ENCODE measurements at regions not wholly inside any gene's neighbourhood (a gene's known extent, or its start where the extent isn't known, plus 50 kb on each side); places are given as distances from the start of the nearest gene placed in this dataset.
A peak's percentile ranks its signal among the peaks of the same experiment; 100 is the strongest.

DNA sequence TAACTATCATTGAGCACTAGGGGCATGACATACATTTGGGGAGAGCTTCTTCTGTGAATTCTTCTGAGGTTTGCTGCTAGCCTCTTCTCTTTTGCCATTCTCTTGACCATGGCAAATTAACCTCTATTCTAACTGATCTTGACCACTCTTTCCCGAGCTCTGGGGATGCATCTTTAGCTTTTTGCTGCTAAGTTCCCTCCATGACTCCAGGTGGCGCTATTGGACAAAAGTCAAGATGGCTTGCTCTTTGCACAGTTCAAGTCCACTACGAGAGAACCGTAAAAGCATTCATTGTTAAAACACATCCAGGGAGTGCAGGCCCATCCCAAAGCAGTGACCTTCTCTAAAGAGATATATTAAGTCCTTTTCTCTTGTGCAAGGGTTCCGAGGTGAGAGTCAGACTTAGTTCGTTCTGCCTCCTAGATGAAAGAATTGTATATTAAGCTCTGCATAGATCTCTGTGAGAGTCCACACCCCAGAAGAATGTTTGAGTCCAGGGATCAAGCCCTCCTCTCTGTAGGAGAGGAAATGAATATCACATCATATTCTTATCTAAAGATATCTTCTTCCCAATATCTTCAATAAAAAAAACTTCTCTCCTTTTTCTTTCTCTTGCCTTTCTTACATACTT lies 1152.9 kb upstream of the CDH6 start:
- Histone ChIP-seq H3K27ac (ENCODE audit: low read depth in 1 of 3, low read length in 2 of 3) (no peak overlapping the region), H3K4me1 (ENCODE audit: control insufficient read depth in 3 of 3, insufficient read depth in 2 of 3, low read depth in 1 of 3, low read length in 2 of 3) (no peaks in the 10 kb centered on the region), H3K36me3 (ENCODE audit: control insufficient read depth in 3 of 3, insufficient read depth in 2 of 3, low read depth in 1 of 3, low read length in 3 of 3) (no peaks in the 10 kb centered on the region), H3K27me3 (ENCODE audit: control insufficient read depth in 3 of 3, insufficient read depth in 3 of 3, low read length in 3 of 3) (no peaks in the 10 kb centered on the region), H3K4me3 (ENCODE audit: low read depth in 1 of 3, low read length in 3 of 3) (no peak overlapping the region), H3K9me3 (ENCODE audit: control insufficient read depth in 2 of 2, insufficient read depth in 1 of 2, low read depth in 1 of 2, low read length in 1 of 2) (no peaks in the 10 kb centered on the region)
- peak; percentile 25 to 67 for DNase-seq
- no peak for FAIRE-seq
- WGBS, 3 donors: 22 to 29% (median 25%) methylated on average over 6 of the region's 6 CpGs

DNA sequence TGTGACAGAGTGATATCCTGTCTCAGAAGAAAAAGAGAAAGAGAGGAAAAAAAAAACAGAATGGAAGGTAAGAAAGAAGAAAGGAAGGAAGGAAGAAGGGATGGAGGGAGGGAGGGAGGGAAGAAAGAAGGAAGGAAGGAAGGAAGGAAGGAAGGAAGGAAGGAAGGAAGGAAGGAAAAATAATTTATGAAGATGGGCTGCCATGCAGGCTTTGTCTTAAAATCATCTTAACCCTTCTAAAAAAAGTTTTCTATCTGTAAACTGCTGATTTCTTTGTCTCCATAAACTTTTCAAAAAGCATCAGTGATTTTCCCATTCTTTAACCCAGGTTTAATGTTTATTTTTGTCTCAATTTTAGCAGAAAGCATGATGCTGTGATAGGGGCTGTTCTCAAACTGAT lies 1154.1 kb upstream of the CDH6 start:
- no peak for FAIRE-seq

DNA sequence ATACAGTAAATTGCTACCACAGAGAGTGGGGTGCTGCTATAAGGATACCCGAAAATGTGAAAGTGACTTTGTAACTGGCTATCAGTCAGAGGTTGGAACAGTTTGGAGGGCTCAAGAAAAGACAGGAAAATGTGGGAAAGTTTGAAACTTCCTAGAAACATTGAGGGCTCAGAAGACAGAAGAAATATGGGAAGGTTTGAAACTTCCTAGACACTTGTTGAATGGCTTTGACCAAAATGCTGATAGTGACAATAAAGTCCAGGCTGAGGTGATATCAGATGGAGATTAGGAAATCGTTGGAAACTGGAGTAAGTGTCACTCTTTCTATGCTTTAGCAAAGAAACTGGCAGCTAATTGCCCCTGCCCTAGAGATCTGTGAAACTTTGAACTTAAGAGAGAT lies 1158.6 kb upstream of the CDH6 start:
- Histone ChIP-seq H3K4me3 (ENCODE audit: low read depth in 1 of 3, low read length in 3 of 3) (no peak overlapping the region), H3K27me3 (ENCODE audit: control insufficient read depth in 3 of 3, insufficient read depth in 3 of 3, low read length in 3 of 3) (no peaks in the 10 kb centered on the region), H3K36me3 (ENCODE audit: control insufficient read depth in 3 of 3, insufficient read depth in 2 of 3, low read depth in 1 of 3, low read length in 3 of 3) (no peaks in the 10 kb centered on the region), H3K4me1 (ENCODE audit: control insufficient read depth in 3 of 3, insufficient read depth in 2 of 3, low read depth in 1 of 3, low read length in 2 of 3) (no peaks in the 10 kb centered on the region), H3K9me3 (ENCODE audit: control insufficient read depth in 2 of 2, insufficient read depth in 1 of 2, low read depth in 1 of 2, low read length in 1 of 2) (peaks cover 0 to 3% of the 10 kb centered on the region in 2 donors), H3K27ac (ENCODE audit: low read depth in 1 of 3, low read length in 2 of 3) (no peak overlapping the region)
- DNase-seq: no peak
- FAIRE-seq: no peak
- 44 to 64% (median 54%) methylated on average over 2 of the region's 2 CpGs for WGBS, 3 donors

More for the DNA sequence above, 1154.1 kb upstream of the CDH6 start:
- no peak overlapping the region for H3K27ac ChIP-seq (ENCODE audit: low read depth in 1 of 3, low read length in 2 of 3)
- H3K4me3 ChIP-seq (ENCODE audit: low read depth in 1 of 3, low read length in 3 of 3): no peak overlapping the region
- peaks cover 0 to 3% of the 10 kb centered on the region in 2 donors for H3K9me3 ChIP-seq (ENCODE audit: control insufficient read depth in 2 of 2, insufficient read depth in 1 of 2, low read depth in 1 of 2, low read length in 1 of 2)
- DNase-seq: no peak
- H3K27me3 ChIP-seq (ENCODE audit: control insufficient read depth in 3 of 3, insufficient read depth in 3 of 3, low read length in 3 of 3): no peaks in the 10 kb centered on the region
- H3K4me1 ChIP-seq (ENCODE audit: control insufficient read depth in 3 of 3, insufficient read depth in 2 of 3, low read depth in 1 of 3, low read length in 2 of 3): no peaks in the 10 kb centered on the region
- no peaks in the 10 kb centered on the region for H3K36me3 ChIP-seq (ENCODE audit: control insufficient read depth in 3 of 3, insufficient read depth in 2 of 3, low read depth in 1 of 3, low read length in 3 of 3)

DNA sequence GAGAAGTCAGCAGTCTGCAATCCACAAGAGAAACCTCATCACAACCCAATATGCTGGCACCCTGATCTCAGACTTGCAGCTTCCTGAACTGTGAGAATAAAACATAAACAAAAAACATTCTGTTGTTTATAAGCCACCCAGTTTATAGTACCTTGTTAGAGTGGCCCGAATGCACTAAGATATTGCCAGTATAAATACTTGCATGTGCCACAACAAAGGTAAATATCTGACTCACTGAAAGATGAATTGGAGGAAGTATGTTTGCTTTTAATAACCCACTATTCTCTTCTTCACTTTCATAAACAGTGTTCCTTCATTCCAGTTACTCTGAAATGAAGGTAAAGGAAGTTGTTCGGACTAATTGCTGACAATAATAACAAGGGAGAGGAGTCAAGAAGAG lies 1163.4 kb upstream of the CDH6 start:
- Histone ChIP-seq H3K27me3 (ENCODE audit: control insufficient read depth in 3 of 3, insufficient read depth in 3 of 3, low read length in 3 of 3) (no peaks in the 10 kb centered on the region), H3K4me3 (ENCODE audit: low read depth in 1 of 3, low read length in 3 of 3) (no peak overlapping the region), H3K36me3 (ENCODE audit: control insufficient read depth in 3 of 3, insufficient read depth in 2 of 3, low read depth in 1 of 3, low read length in 3 of 3) (no peaks in the 10 kb centered on the region), H3K9me3 (ENCODE audit: control insufficient read depth in 2 of 2, insufficient read depth in 1 of 2, low read depth in 1 of 2, low read length in 1 of 2) (no peaks in the 10 kb centered on the region), H3K27ac (ENCODE audit: low read depth in 1 of 3, low read length in 2 of 3) (no peak overlapping the region), H3K4me1 (ENCODE audit: control insufficient read depth in 3 of 3, insufficient read depth in 2 of 3, low read depth in 1 of 3, low read length in 2 of 3) (no peaks in the 10 kb centered on the region)
- 58 to 74% (median 59%) methylated on average over 2 of the region's 2 CpGs for WGBS, 3 donors
- DNase-seq: no peak
- no peak for FAIRE-seq

DNA sequence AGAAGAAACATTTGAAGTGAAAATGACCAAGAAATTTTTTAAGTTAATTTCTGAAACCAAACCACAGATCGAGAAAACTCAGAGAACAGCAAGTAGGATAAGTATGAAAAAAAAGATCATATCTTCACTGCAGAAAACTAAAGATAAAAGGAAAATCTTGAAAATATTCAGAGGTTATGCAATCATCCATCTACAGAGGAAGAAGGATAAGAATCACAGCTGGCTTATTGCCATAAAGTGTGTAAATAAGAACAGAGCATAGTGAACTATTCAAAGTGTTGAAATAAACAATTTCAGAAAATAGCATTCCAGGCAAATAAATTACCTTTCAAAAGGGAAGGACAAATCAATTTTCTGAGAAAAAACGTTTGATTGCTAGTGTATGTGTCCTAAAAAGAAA lies 1191.7 kb upstream of the CDH6 start:
- 45 to 59% (median 53%) methylated on average over 2 of the region's 2 CpGs for whole genome bisulfite sequencing, 3 donors
- Histone ChIP-seq H3K9me3 (ENCODE audit: control insufficient read depth in 2 of 2, insufficient read depth in 1 of 2, low read depth in 1 of 2, low read length in 1 of 2) (no peaks in the 10 kb centered on the region), H3K36me3 (ENCODE audit: control insufficient read depth in 3 of 3, insufficient read depth in 2 of 3, low read depth in 1 of 3, low read length in 3 of 3) (no peaks in the 10 kb centered on the region), H3K27ac (ENCODE audit: low read depth in 1 of 3, low read length in 2 of 3) (no peak overlapping the region), H3K4me1 (ENCODE audit: control insufficient read depth in 3 of 3, insufficient read depth in 2 of 3, low read depth in 1 of 3, low read length in 2 of 3) (no peaks in the 10 kb centered on the region), H3K4me3 (ENCODE audit: low read depth in 1 of 3, low read length in 3 of 3) (no peak overlapping the region), H3K27me3 (ENCODE audit: control insufficient read depth in 3 of 3, insufficient read depth in 3 of 3, low read length in 3 of 3) (no peaks in the 10 kb centered on the region)
- FAIRE-seq (no peak), DNase-seq (no peak)

DNA sequence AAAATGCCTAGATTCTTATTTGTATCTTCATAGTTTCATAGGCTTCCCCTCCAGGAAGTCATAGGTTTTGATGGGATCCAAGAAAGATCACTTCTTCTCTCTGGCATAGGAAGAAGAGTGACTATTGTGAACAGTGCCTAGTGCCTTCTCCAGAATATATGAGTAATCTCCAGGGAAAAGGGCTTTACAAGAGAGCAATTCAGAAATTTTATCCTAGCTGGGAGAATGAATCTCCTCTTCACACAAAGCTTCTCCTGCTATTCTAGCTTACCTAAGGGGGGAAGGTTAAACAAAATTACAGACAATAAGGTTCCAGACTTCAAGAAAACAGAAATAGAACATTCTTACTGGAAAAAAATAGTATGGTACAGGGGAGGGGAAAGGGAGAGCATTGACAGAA lies 1193.3 kb upstream of the CDH6 start:
- no peaks in the 10 kb centered on the region for H3K4me1 ChIP-seq (ENCODE audit: control insufficient read depth in 3 of 3, insufficient read depth in 2 of 3, low read depth in 1 of 3, low read length in 2 of 3)
- H3K4me3 ChIP-seq (ENCODE audit: low read depth in 1 of 3, low read length in 3 of 3): no peak overlapping the region
- FAIRE-seq: no peak
- H3K9me3 ChIP-seq (ENCODE audit: control insufficient read depth in 2 of 2, insufficient read depth in 1 of 2, low read depth in 1 of 2, low read length in 1 of 2): no peaks in the 10 kb centered on the region
- DNase-seq: no peak
- no peaks in the 10 kb centered on the region for H3K27me3 ChIP-seq (ENCODE audit: control insufficient read depth in 3 of 3, insufficient read depth in 3 of 3, low read length in 3 of 3)
- no peak overlapping the region for H3K27ac ChIP-seq (ENCODE audit: low read depth in 1 of 3, low read length in 2 of 3)
- H3K36me3 ChIP-seq (ENCODE audit: control insufficient read depth in 3 of 3, insufficient read depth in 2 of 3, low read depth in 1 of 3, low read length in 3 of 3): no peaks in the 10 kb centered on the region

DNA sequence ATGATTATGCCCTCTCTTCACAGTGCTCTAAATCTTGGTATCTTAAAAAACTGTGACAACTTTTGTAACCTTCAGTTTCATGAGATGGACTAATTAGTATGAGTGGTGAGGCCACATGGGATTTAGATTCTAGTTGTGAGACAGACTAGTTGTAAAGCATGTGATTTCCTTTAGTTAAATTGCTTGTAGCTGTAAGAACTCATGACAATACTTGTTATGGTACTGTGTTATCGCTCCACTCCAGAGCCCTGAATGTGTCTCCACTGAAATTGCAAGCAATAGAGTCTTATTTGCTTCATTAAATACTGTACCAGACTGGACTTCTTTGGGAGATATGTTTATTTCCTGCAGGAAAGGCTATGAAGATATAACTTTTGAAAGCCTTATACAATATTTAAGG lies 1198.3 kb upstream of the CDH6 start:
- no peak for DNase-seq
- Histone ChIP-seq H3K4me1 (ENCODE audit: control insufficient read depth in 3 of 3, insufficient read depth in 2 of 3, low read depth in 1 of 3, low read length in 2 of 3) (no peaks in the 10 kb centered on the region), H3K9me3 (ENCODE audit: control insufficient read depth in 2 of 2, insufficient read depth in 1 of 2, low read depth in 1 of 2, low read length in 1 of 2) (no peaks in the 10 kb centered on the region), H3K27me3 (ENCODE audit: control insufficient read depth in 3 of 3, insufficient read depth in 3 of 3, low read length in 3 of 3) (no peaks in the 10 kb centered on the region), H3K27ac (ENCODE audit: low read depth in 1 of 3, low read length in 2 of 3) (no peak overlapping the region), H3K4me3 (ENCODE audit: low read depth in 1 of 3, low read length in 3 of 3) (no peak overlapping the region), H3K36me3 (ENCODE audit: control insufficient read depth in 3 of 3, insufficient read depth in 2 of 3, low read depth in 1 of 3, low read length in 3 of 3) (no peaks in the 10 kb centered on the region)
- FAIRE-seq: no peak
- 71 to 93% (median 87%) methylated on average over 1 of the region's 1 CpG for WGBS, 3 donors

DNA sequence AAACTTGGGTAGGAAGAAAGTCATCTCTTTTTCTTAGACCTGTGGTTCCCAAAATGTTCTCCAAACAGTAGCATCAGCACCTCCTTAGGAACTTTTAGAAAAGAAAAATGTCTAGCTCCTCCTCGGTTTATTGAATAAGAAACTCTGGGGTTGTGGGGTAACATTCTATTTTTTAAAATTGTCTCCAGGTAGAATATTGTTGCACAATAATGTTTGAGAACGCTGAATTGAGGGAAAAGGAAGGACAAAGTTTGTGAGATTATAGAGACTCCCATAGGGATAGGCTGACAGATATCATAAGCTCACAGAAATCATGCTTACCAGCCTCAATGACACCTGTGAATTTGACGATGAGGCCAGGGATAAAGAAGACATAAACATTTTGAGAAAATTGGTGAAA lies 1199.0 kb upstream of the CDH6 start:
- FAIRE-seq (no peak), DNase-seq (no peak)
- Histone ChIP-seq H3K9me3 (ENCODE audit: control insufficient read depth in 2 of 2, insufficient read depth in 1 of 2, low read depth in 1 of 2, low read length in 1 of 2) (no peaks in the 10 kb centered on the region), H3K36me3 (ENCODE audit: control insufficient read depth in 3 of 3, insufficient read depth in 2 of 3, low read depth in 1 of 3, low read length in 3 of 3) (no peaks in the 10 kb centered on the region), H3K27ac (ENCODE audit: low read depth in 1 of 3, low read length in 2 of 3) (no peak overlapping the region), H3K27me3 (ENCODE audit: control insufficient read depth in 3 of 3, insufficient read depth in 3 of 3, low read length in 3 of 3) (no peaks in the 10 kb centered on the region), H3K4me3 (ENCODE audit: low read depth in 1 of 3, low read length in 3 of 3) (no peak overlapping the region), H3K4me1 (ENCODE audit: control insufficient read depth in 3 of 3, insufficient read depth in 2 of 3, low read depth in 1 of 3, low read length in 2 of 3) (no peaks in the 10 kb centered on the region)
- WGBS, 3 donors: 45 to 56% (median 50%) methylated on average over 3 of the region's 3 CpGs

DNA sequence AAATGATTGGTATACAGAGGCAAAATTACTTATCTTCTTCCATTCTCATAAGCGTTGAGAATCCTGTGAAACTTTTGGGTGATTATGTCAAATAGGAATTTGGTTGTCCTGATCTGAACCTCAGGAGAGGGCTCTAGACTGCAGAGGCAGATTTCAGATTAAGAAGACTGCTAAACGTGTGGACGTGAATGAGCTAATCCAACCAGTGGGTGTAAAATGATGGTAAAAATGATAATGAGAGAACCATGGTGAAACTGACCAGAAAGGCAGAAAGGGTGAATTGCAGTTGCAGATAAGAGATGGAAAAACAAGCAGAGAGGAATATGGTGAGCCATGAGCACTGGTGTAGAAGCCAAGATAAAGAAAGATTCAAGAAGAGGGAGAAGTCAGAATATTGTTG lies 1200.2 kb upstream of the CDH6 start:
- DNase-seq: no peak
- no peaks in the 10 kb centered on the region for H3K36me3 ChIP-seq (ENCODE audit: control insufficient read depth in 3 of 3, insufficient read depth in 2 of 3, low read depth in 1 of 3, low read length in 3 of 3)
- no peak overlapping the region for H3K27ac ChIP-seq (ENCODE audit: low read depth in 1 of 3, low read length in 2 of 3)
- no peak for FAIRE-seq
- H3K27me3 ChIP-seq (ENCODE audit: control insufficient read depth in 3 of 3, insufficient read depth in 3 of 3, low read length in 3 of 3): no peaks in the 10 kb centered on the region
- no peak overlapping the region for H3K4me3 ChIP-seq (ENCODE audit: low read depth in 1 of 3, low read length in 3 of 3)
- no peaks in the 10 kb centered on the region for H3K4me1 ChIP-seq (ENCODE audit: control insufficient read depth in 3 of 3, insufficient read depth in 2 of 3, low read depth in 1 of 3, low read length in 2 of 3)
- no peaks in the 10 kb centered on the region for H3K9me3 ChIP-seq (ENCODE audit: control insufficient read depth in 2 of 2, insufficient read depth in 1 of 2, low read depth in 1 of 2, low read length in 1 of 2)
- 67 to 73% (median 71%) methylated on average over 3 of the region's 3 CpGs for WGBS, 3 donors

Data from small intestine (tissue), 7 donors.